ENCODE measurements at regions not wholly inside any gene's neighbourhood (a gene's known extent, or its start where the extent isn't known, plus 50 kb on each side); places are given as distances from the start of the nearest gene placed in this dataset.
A peak's percentile ranks its signal among the peaks of the same experiment; 100 is the strongest.
"Not testable (repeated sequence)": the region's sequence is repeated elsewhere in the genome, so short reads cannot be mapped to it uniquely, and the experiment has no call there.

DNA sequence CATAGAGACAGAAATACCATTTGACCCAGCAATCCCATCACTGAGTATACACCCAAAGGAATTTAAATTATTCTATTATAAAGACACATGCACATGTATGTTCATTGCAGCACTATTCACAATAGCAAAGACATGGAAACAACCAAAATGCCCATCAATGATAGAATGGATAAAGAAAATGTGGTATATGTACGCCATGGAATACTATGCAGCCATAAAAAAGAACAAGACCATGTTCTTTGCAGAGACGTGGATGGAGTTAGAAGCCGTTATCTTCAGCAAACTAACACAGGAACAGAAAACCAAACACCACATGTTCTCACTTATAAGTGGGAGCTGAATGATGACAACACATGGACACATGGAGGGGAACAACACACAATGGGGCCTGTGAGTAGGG, 444.0 kb downstream of the CD83 start:
- DNase-seq; H3K27me3 Mint-ChIP-seq (ENCODE audit: low read depth); ATAC-seq (replicated peaks in 1 of 2); H3K4me3 Mint-ChIP-seq; H3K27ac Mint-ChIP-seq; H3K4me1 Mint-ChIP-seq (ENCODE audit: low read depth): not testable (repeated sequence)
- Mint-ChIP-seq H3K9me3 (peaks cover 9 to 17% of the 10 kb centered on the region in 2 donors), H3K36me3 (ENCODE audit: insufficient read depth in 2 of 2) (peaks cover 12 to 22% of the 10 kb centered on the region in 2 donors)

DNA sequence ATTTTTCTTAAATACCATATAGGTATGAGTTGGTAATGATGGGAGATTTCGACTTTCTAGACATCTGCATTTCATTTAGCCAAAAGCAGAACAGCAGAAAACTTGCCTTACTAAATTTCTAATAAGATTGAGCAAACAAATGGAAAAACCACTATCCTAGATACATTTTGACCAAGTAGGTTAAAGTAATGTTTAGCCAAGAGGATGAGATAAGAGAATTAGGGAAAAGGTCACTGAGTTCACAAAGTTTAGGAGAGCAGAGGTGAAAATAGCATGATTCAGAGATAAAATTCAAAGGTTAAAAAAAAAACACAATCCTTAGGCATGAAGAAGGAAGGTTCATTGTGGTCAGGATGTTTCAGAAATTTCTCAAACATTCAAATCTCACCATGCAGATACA, 450.3 kb downstream of the CD83 start:
- H3K4me3 Mint-ChIP-seq, result no peak overlapping the region
- no peaks in the 10 kb centered on the region for H3K27me3 Mint-ChIP-seq (ENCODE audit: low read depth)
- ATAC-seq (replicated peaks in 1 of 2) (no peak), DNase-seq (no peak)
- H3K27ac Mint-ChIP-seq, result no peak overlapping the region
- H3K4me1 Mint-ChIP-seq (ENCODE audit: low read depth), result peaks cover 6% of the 10 kb centered on the region
- peaks cover 8 to 13% of the 10 kb centered on the region in 2 donors for H3K36me3 Mint-ChIP-seq (ENCODE audit: insufficient read depth in 2 of 2)
- peaks cover 7 to 10% of the 10 kb centered on the region in 2 donors for H3K9me3 Mint-ChIP-seq

GRCh38 chr6:14569394-14569793, 451.8 kb downstream of the CD83 start:
- no peak for ATAC-seq (replicated peaks in 1 of 2)
- Mint-ChIP-seq H3K9me3 (peaks cover 2 to 4% of the 10 kb centered on the region in 2 donors), H3K27ac (no peak overlapping the region)

GRCh38 chr6:14569874-14570273, 452.3 kb downstream of the CD83 start:
- H3K9me3 Mint-ChIP-seq, result not testable (repeated sequence)

More at GRCh38 chr6:14569394-14569793, 451.8 kb downstream of the CD83 start:
- peaks cover 4 to 7% of the 10 kb centered on the region in 2 donors for H3K36me3 Mint-ChIP-seq (ENCODE audit: insufficient read depth in 2 of 2)
- H3K4me3 Mint-ChIP-seq, result no peak overlapping the region
- no peaks in the 10 kb centered on the region for H3K27me3 Mint-ChIP-seq (ENCODE audit: low read depth)
- DNase-seq, result no peak
- peaks cover 6% of the 10 kb centered on the region for H3K4me1 Mint-ChIP-seq (ENCODE audit: low read depth)

DNA sequence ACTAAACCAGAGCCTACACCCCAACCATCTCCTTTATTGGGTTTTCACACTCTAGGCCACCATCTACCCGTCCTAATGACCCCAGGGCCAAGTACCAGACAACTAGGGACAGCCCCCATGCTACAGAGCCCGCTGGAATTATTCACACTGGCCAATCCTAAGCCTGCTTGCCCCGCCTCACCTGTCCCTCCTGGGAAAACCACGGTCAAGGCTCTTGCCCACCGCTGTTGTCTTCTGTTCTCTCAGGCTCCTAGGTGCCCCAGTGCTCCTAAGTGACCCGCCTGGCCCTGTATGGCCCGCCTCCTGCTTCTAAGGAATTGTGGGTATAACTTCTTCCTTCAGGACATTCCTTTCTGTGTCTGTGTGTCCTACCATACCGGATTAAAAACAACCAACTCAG, 453.4 kb downstream of the CD83 start:
- no peaks in the 10 kb centered on the region for H3K27me3 Mint-ChIP-seq (ENCODE audit: low read depth)
- peaks cover 1 to 6% of the 10 kb centered on the region in 2 donors for H3K36me3 Mint-ChIP-seq (ENCODE audit: insufficient read depth in 2 of 2)
- ATAC-seq (replicated peaks in 1 of 2) (no peak), DNase-seq (no peak)
- H3K4me1 Mint-ChIP-seq (ENCODE audit: low read depth), result peaks cover 6% of the 10 kb centered on the region
- no peak overlapping the region for H3K4me3 Mint-ChIP-seq
- H3K9me3 Mint-ChIP-seq, result peaks cover 0 to 1% of the 10 kb centered on the region in 2 donors
- H3K27ac Mint-ChIP-seq, result peak overlapping the region; percentile 8

More at GRCh38 chr6:14569874-14570273, 452.3 kb downstream of the CD83 start:
- not testable (repeated sequence) for DNase-seq; H3K27me3 Mint-ChIP-seq (ENCODE audit: low read depth); ATAC-seq (replicated peaks in 1 of 2); H3K27ac Mint-ChIP-seq; H3K4me1 Mint-ChIP-seq (ENCODE audit: low read depth); H3K36me3 Mint-ChIP-seq (ENCODE audit: insufficient read depth in 2 of 2); H3K4me3 Mint-ChIP-seq

GRCh38 chr6:14571746-14572145, 454.2 kb downstream of the CD83 start:
- Mint-ChIP-seq H3K27ac (no peak overlapping the region), H3K36me3 (ENCODE audit: insufficient read depth in 2 of 2) (peaks cover 1 to 4% of the 10 kb centered on the region in 2 donors), H3K4me1 (ENCODE audit: low read depth) (peaks cover 6% of the 10 kb centered on the region)

DNA sequence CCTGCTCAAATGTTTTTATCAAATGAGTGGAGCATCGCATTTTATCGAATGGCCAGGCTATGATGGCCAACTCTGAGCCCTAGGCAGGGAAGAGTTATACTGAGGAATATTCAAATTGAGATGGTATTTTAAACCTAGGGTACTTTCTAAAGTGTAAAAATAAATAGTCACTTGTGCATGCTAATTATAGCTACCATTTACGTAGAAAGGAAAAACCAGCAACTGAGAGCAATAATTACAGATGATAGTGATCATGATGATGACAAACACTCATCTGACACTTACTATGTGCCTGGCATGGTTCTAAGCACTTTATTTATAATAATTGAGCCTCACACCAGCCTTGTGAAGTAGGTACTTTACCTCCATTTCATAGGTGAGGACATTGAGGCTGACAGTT, 455.7 kb downstream of the CD83 start:
- Mint-ChIP-seq H3K4me1 (ENCODE audit: low read depth) (no peaks in the 10 kb centered on the region), H3K9me3 (peaks cover 0 to 3% of the 10 kb centered on the region in 2 donors), H3K4me3 (no peak overlapping the region), H3K27ac (no peak overlapping the region), H3K36me3 (ENCODE audit: insufficient read depth in 2 of 2) (peaks cover 1 to 4% of the 10 kb centered on the region in 2 donors), H3K27me3 (ENCODE audit: low read depth) (no peaks in the 10 kb centered on the region)
- DNase-seq (no peak), ATAC-seq (replicated peaks in 1 of 2) (no peak)

More at GRCh38 chr6:14571746-14572145, 454.2 kb downstream of the CD83 start:
- Mint-ChIP-seq H3K4me3 (no peak overlapping the region), H3K9me3 (peaks cover 0 to 3% of the 10 kb centered on the region in 2 donors), H3K27me3 (ENCODE audit: low read depth) (no peaks in the 10 kb centered on the region)
- no peak for ATAC-seq (replicated peaks in 1 of 2)
- DNase-seq, result no peak

GRCh38 chr6:14573703-14574290, 456.2 kb downstream of the CD83 start:
- Mint-ChIP-seq H3K9me3 (peaks cover 0 to 3% of the 10 kb centered on the region in 2 donors), H3K4me1 (ENCODE audit: low read depth) (peaks cover 2% of the 10 kb centered on the region), H3K36me3 (ENCODE audit: insufficient read depth in 2 of 2) (peaks cover 1 to 2% of the 10 kb centered on the region in 2 donors), H3K4me3 (no peak overlapping the region), H3K27me3 (ENCODE audit: low read depth) (no peaks in the 10 kb centered on the region), H3K27ac (no peak overlapping the region)
- ATAC-seq (replicated peaks in 1 of 2) (no peak), DNase-seq (no peak)

GRCh38 chr6:14575961-14576360, 458.4 kb downstream of the CD83 start:
- H3K4me3 Mint-ChIP-seq, result no peak overlapping the region
- H3K9me3 Mint-ChIP-seq, result peaks cover 5% of the 10 kb centered on the region in 2 donors
- H3K36me3 Mint-ChIP-seq (ENCODE audit: insufficient read depth in 2 of 2), result peaks cover 0 to 2% of the 10 kb centered on the region in 2 donors
- DNase-seq (no peak), ATAC-seq (replicated peaks in 1 of 2) (no peak)
- peaks cover 6% of the 10 kb centered on the region for H3K4me1 Mint-ChIP-seq (ENCODE audit: low read depth)
- H3K27ac Mint-ChIP-seq, result no peak overlapping the region
- H3K27me3 Mint-ChIP-seq (ENCODE audit: low read depth), result no peaks in the 10 kb centered on the region

GRCh38 chr6:14578994-14579393, 461.4 kb downstream of the CD83 start:
- Mint-ChIP-seq H3K9me3 (peaks cover 5 to 8% of the 10 kb centered on the region in 2 donors), H3K4me1 (ENCODE audit: low read depth) (peaks cover 6% of the 10 kb centered on the region), H3K4me3 (no peak overlapping the region), H3K27me3 (ENCODE audit: low read depth) (no peaks in the 10 kb centered on the region), H3K27ac (no peak overlapping the region), H3K36me3 (ENCODE audit: insufficient read depth in 2 of 2) (peaks cover 0 to 3% of the 10 kb centered on the region in 2 donors)
- ATAC-seq (replicated peaks in 1 of 2), result no peak
- DNase-seq, result no peak

DNA sequence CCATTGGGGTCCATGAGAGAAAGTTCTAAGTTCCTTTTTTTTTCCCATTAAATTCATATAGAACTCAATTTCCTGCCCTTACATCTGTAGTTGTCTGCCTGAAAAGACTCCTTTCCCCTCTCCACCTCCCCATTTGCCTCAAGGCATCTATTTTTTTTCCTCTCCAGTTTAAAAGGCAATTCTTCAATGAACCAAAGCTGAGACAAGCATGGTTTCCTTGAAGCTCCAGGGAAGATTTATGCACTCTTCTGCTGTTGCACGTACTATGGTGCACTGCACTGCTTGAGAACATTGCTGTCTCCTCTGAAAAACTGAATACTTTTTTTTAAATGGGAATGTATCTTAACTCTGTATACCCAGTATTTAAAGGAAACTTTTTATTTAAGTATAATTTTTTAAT, 465.2 kb downstream of the CD83 start:
- Mint-ChIP-seq H3K36me3 (ENCODE audit: insufficient read depth in 2 of 2) (peaks cover 0 to 3% of the 10 kb centered on the region in 2 donors), H3K4me3 (no peak overlapping the region), H3K27ac (no peak overlapping the region), H3K4me1 (ENCODE audit: low read depth) (peaks cover 6% of the 10 kb centered on the region), H3K9me3 (peaks cover 3 to 9% of the 10 kb centered on the region in 2 donors), H3K27me3 (ENCODE audit: low read depth) (no peaks in the 10 kb centered on the region)
- no peak for ATAC-seq (replicated peaks in 1 of 2)
- no peak for DNase-seq

GRCh38 chr6:14583826-14584225, 466.3 kb downstream of the CD83 start:
- peaks cover 3% of the 10 kb centered on the region for H3K4me1 Mint-ChIP-seq (ENCODE audit: low read depth)
- H3K4me3 Mint-ChIP-seq, result no peak overlapping the region
- H3K36me3 Mint-ChIP-seq (ENCODE audit: insufficient read depth in 2 of 2), result peaks cover 0 to 3% of the 10 kb centered on the region in 2 donors
- peaks cover 3 to 9% of the 10 kb centered on the region in 2 donors for H3K9me3 Mint-ChIP-seq
- H3K27ac Mint-ChIP-seq, result no peak overlapping the region
- H3K27me3 Mint-ChIP-seq (ENCODE audit: low read depth), result no peaks in the 10 kb centered on the region
- DNase-seq (no peak), ATAC-seq (replicated peaks in 1 of 2) (no peak)

- Mint-ChIP-seq H3K9me3 (peaks cover 3 to 9% of the 10 kb centered on the region in 2 donors), H3K27ac (no peak overlapping the region), H3K27me3 (ENCODE audit: low read depth) (no peaks in the 10 kb centered on the region), H3K4me1 (ENCODE audit: low read depth) (no peaks in the 10 kb centered on the region), H3K4me3 (no peak overlapping the region), H3K36me3 (ENCODE audit: insufficient read depth in 2 of 2) (peaks cover 0 to 3% of the 10 kb centered on the region in 2 donors)
- ATAC-seq (replicated peaks in 1 of 2) (no peak), DNase-seq (no peak)
Observed at GRCh38 chr6:14584450-14584849, 466.9 kb downstream of the CD83 start.

DNA sequence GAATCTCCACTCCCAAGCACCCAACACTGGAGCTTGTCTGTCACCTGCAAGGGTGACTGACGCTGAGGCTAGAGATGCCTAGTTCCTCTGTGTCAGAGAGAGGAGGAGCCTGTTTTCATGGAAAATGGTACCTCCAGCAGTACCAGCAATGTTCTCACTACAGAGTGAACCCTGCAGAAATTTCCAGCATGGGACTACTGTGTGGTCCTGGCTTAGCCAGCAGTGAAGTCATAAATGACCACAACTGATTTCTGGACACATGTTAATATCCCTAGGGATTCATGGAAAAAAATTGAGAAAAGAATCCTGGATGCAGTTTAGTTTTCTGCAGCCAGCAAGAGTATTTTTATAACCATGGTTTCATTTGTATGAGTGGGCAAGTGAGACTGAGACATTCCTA, 468.1 kb downstream of the CD83 start:
- Mint-ChIP-seq H3K27me3 (ENCODE audit: low read depth) (no peaks in the 10 kb centered on the region), H3K4me3 (no peak overlapping the region), H3K27ac (no peak overlapping the region), H3K4me1 (ENCODE audit: low read depth) (no peaks in the 10 kb centered on the region), H3K36me3 (ENCODE audit: insufficient read depth in 2 of 2) (peaks cover 0 to 3% of the 10 kb centered on the region in 2 donors), H3K9me3 (peaks cover 3 to 9% of the 10 kb centered on the region in 2 donors)
- DNase-seq (no peak), ATAC-seq (replicated peaks in 1 of 2) (no peak)

All from activated T-cell treated with anti-CD3 and anti-CD28 coated beads, Interleukin-2, amount 50 U/mL, for 72 hours (primary cell).